ENCODE measurements at regions not wholly inside any gene's neighbourhood (a gene's known extent, or its start where the extent isn't known, plus 50 kb on each side); places are given as distances from the start of the nearest gene placed in this dataset.

DNA sequence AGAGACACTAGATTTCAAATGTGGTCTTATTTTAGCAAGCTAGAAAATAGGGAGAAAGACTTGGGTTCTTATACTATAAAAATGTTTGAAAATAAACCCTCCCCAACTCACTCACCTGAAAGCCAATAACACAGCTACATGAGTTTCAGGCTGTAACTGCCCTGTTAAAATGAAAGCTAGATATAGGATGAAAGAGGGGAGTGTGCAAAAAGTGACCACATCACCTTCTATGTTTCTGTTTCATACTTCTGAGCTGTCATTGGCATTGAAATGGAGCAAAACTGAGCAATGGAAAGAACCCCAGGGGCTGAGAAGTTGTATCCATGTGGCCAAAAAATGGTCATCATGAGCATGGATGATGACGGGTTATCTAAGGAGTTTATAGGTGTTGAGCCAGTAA, 148.1 kb upstream of the TENT5A start:
- TF ChIP-seq, protein P1, sequence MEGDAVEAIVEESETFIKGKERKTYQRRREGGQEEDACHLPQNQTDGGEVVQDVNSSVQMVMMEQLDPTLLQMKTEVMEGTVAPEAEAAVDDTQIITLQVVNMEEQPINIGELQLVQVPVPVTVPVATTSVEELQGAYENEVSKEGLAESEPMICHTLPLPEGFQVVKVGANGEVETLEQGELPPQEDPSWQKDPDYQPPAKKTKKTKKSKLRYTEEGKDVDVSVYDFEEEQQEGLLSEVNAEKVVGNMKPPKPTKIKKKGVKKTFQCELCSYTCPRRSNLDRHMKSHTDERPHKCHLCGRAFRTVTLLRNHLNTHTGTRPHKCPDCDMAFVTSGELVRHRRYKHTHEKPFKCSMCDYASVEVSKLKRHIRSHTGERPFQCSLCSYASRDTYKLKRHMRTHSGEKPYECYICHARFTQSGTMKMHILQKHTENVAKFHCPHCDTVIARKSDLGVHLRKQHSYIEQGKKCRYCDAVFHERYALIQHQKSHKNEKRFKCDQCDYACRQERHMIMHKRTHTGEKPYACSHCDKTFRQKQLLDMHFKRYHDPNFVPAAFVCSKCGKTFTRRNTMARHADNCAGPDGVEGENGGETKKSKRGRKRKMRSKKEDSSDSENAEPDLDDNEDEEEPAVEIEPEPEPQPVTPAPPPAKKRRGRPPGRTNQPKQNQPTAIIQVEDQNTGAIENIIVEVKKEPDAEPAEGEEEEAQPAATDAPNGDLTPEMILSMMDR (conservative IDR thresholded peaks at IDR 0.05; ENCODE audit: low read length) = no peak
- no peak for TF ChIP-seq EZH2phosphoT487 (IDR thresholded peaks at IDR 0.05; ENCODE audit: borderline replicate concordance, low read depth, low read length)

All from OCI-LY7 (cell line).